Thoracic aorta (tissue), 2 donors: ENCODE measurements at regions not wholly inside any gene's neighbourhood (a gene's known extent, or its start where the extent isn't known, plus 50 kb on each side); places are given as distances from the start of the nearest gene placed in this dataset.
A peak's percentile ranks its signal among the peaks of the same experiment; 100 is the strongest.

Source experiments
- ATAC-seq: fragments of 150-250 bp; one replicate; pipeline ENCODE4 v1.8.0; 2017; ENCODE audit warnings: low read depth; ENCODE audit not compliant: insufficient number of reproducible peaks, low FRiP score
- DNase-seq: peaks from one replicate; pipeline ENCODE4 v3.0.0-alpha.2; 2020; ENCODE audit warnings: low spot score
- H3K27ac ChIP-seq, 2 donors: fragments of 200-600 bp; sonication (generic); 1 replicate in 1 of 2; 2 replicates in 1 of 2; pipeline ENCODE4 v1.5.1; 2016; ENCODE audit warnings: mild to moderate bottlenecking in 2 of 2, moderate library complexity in 2 of 2
- H3K27me3 ChIP-seq: fragments of 200-600 bp; sonication (generic); replicated peaks from 2 replicates; pipeline ENCODE4 v1.6.0; 2016; ENCODE audit warnings: mild to moderate bottlenecking; ENCODE audit not compliant: insufficient read depth
- H3K36me3 ChIP-seq: fragments of 200-600 bp; sonication (generic); one replicate; pipeline ENCODE4 v1.5.1; 2016
- H3K4me1 ChIP-seq, 2 donors: fragments of 200-600 bp; sonication (generic); 1 replicate in 1 of 2; 2 replicates in 1 of 2; pipeline versions ENCODE4 v1.5.1 to v1.6.0; 2016; ENCODE audit warnings: low read depth in 2 of 2, mild to moderate bottlenecking in 1 of 2; ENCODE audit not compliant: control insufficient read depth in 1 of 2
- H3K4me3 ChIP-seq: fragments of 200-600 bp; sonication (generic); 2 replicates; pipeline ENCODE4 v1.5.1; 2016; ENCODE audit warnings: mild to moderate bottlenecking
- H3K9me3 ChIP-seq: fragments of 200-600 bp; sonication (generic); 2 replicates; pipeline ENCODE4 v1.5.1; 2016
- TF ChIP-seq, protein P1 (sequence below): fragments of 200-600 bp; sonication (generic); IDR thresholded peaks from one replicate; pipeline ENCODE4 v1.5.1; 2019; ENCODE audit warnings: antibody characterized with exemption

DNA sequence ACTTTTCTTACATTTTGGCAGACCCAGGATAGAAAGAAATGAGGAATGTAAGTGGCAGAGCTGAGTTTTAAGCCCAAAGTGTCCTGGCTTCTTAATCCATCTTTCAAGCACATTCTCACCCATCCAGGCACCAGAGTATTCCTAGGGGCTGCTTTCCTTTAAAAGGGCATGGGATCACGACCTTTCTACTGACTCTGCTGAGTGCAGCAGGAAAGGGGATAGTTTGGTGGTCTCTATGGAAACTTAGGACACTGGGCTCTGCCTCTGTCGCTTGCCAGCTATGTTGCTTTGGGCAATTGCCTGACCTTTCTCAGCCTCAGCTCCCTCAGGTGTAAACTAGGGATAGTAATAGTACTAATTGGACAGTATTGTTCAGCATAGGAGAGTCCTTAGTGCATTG is 458.4 kb downstream of the PDCD6IP start:
- no peak for ATAC-seq
- Histone ChIP-seq H3K36me3 (no peaks in the 10 kb centered on the region), H3K4me3 (no peak overlapping the region), H3K4me1 (peaks cover 7 to 53% of the 10 kb centered on the region in 2 donors), H3K9me3 (no peaks in the 10 kb centered on the region), H3K27me3 (no peaks in the 10 kb centered on the region), H3K27ac (peak overlapping the region; percentile 59 to 66)
- DNase-seq, result no peak
- TF ChIP-seq, protein P1, sequence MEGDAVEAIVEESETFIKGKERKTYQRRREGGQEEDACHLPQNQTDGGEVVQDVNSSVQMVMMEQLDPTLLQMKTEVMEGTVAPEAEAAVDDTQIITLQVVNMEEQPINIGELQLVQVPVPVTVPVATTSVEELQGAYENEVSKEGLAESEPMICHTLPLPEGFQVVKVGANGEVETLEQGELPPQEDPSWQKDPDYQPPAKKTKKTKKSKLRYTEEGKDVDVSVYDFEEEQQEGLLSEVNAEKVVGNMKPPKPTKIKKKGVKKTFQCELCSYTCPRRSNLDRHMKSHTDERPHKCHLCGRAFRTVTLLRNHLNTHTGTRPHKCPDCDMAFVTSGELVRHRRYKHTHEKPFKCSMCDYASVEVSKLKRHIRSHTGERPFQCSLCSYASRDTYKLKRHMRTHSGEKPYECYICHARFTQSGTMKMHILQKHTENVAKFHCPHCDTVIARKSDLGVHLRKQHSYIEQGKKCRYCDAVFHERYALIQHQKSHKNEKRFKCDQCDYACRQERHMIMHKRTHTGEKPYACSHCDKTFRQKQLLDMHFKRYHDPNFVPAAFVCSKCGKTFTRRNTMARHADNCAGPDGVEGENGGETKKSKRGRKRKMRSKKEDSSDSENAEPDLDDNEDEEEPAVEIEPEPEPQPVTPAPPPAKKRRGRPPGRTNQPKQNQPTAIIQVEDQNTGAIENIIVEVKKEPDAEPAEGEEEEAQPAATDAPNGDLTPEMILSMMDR, result no peak

DNA sequence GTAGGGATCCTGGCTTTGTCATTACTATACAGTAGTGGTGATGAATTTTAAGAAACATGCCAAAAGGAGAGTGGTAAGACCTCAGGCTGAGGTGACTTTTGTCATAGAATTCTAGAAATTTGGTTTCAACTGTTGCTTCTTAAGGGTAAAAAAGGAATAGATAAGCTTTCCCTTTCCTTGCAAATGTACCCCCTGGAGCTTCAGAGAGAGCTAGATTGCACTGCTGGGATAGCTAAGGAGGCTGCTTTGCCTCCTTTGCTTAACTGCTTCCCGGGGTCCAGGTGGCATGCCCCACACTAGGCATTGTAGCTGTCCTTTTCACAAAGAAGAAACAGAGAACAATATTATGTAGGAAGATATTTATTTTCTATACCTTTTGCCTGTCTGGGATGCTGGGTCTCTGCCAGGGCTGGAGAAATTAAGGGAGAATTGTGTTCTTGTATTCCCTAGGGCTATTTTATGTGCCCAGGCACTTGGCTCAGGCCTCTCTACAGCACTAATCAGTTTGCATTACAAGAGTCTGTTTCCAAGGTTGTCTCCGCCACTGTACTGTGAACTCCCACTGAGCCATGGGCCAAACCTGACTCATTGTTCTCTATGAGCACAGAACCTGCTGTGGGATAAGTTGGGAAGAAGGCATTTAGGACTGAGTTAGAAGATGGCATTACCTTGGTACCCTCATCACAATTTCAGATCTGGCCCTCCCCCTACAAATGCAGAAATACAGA is 460.0 kb downstream of the PDCD6IP start:
- H3K27ac ChIP-seq, result peak overlapping the region in 1 of 2 donors; percentile 9
- no peak overlapping the region for H3K4me3 ChIP-seq
- TF ChIP-seq, protein P1, result no peak
- no peak for ATAC-seq
- H3K4me1 ChIP-seq, result peaks cover 10 to 69% of the 10 kb centered on the region in 2 donors
- H3K36me3 ChIP-seq, result no peaks in the 10 kb centered on the region
- no peak for DNase-seq
- no peaks in the 10 kb centered on the region for H3K9me3 ChIP-seq
- H3K27me3 ChIP-seq, result no peaks in the 10 kb centered on the region

DNA sequence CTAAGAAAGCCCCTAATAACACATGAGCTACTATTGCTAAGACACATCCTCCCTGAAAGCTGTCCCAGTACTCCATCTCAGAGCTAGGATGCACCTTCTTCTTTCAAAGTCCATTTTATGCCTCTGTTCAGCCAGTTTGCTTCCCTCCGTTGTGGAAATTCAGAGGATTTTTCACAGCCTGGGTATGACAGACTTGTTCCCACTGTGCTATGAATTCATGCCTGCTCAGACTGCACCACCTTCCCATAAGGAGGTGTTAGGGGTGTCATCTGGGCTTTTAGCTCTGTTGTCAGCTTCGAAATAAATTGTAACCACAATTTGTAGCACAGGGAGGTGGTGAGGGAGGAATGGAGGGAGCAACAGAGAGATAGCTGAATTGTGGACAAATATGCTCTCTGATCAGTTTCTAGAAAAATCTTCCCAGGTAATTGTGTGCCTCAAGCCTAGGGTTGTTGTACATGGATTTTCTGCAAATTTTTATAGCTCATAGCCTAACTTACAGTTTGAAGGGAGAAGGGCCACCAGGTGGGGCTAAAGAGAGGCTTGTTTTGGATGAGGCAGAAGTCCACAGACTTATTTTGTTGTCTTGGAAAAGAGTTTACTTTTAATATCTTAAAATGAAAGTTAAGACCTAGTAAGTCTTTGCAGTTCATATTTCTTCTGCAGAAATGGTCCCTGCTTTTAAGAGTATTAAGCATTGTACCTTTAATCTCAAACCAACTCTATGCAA is 462.0 kb downstream of the PDCD6IP start:
- DNase-seq, result no peak
- H3K4me3 ChIP-seq, result no peak overlapping the region
- TF ChIP-seq, protein P1, result peak; percentile 62
- peaks cover 20 to 75% of the 10 kb centered on the region in 2 donors for H3K4me1 ChIP-seq
- H3K27ac ChIP-seq, result peak overlapping the region in 1 of 2 donors; percentile 51
- no peaks in the 10 kb centered on the region for H3K36me3 ChIP-seq
- no peaks in the 10 kb centered on the region for H3K9me3 ChIP-seq
- ATAC-seq, result no peak
- no peaks in the 10 kb centered on the region for H3K27me3 ChIP-seq

DNA sequence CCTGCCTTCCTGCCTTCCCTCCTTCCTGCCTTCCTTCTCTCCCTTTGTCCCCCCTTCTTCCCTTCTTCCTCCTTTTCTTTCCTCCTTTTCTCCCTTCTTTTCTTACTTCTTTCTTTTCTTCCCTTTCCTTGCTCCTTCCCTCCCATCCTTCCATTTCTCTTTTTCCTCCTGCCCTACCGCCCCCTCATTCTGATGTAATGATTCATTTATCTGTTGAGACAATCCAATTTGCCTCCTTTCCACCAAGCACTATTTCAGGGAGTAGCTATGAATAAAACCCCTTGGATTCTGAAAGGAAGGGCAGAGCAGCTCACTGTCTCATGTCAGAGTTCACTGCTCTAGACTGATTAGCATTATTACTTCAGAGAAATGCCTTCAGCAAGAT is 462.6 kb downstream of the PDCD6IP start:
- H3K36me3 ChIP-seq, result no peaks in the 10 kb centered on the region
- H3K4me1 ChIP-seq, result peaks cover 20 to 69% of the 10 kb centered on the region in 2 donors
- peak overlapping the region; percentile 25 to 51 for H3K27ac ChIP-seq
- H3K27me3 ChIP-seq, result no peaks in the 10 kb centered on the region
- DNase-seq (no peak), ATAC-seq (no peak)
- no peaks in the 10 kb centered on the region for H3K9me3 ChIP-seq
- no peak overlapping the region for H3K4me3 ChIP-seq
- TF ChIP-seq, protein P1, result no peak

DNA sequence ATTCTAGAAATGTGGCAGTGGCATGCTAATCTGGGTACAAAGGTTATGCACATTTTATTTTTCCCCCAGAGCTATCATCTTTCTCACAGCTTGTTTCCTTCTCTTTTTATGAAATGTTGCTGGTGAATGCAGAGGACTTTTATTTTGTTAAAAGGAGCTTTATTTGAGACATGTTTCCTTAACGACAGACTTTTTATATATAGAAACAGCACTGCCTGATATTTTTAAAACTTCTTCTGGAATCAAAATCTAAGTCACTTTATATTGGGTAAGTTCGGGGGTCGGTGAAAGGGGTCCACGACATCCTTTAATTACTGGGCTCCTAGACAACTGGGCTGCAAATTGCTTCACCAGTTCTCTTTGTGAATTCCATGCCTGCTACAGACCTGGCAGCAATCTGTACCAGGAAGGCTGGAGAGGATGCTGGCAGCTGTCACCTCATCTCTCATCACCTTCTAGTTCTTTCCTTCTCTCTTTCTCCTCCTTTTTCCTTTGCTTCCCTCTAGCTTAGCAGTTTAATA is 464.7 kb downstream of the PDCD6IP start:
- Histone ChIP-seq H3K27ac (peak overlapping the region; percentile 51 to 62), H3K4me1 (peaks cover 20 to 65% of the 10 kb centered on the region in 2 donors), H3K36me3 (no peaks in the 10 kb centered on the region), H3K4me3 (peak overlapping the region; percentile 10), H3K27me3 (no peaks in the 10 kb centered on the region), H3K9me3 (no peaks in the 10 kb centered on the region)
- no peak for ATAC-seq
- DNase-seq, result no peak
- TF ChIP-seq, protein P1, result no peak
